ENCODE measurements at regions not wholly inside any gene's neighbourhood (a gene's known extent, or its start where the extent isn't known, plus 50 kb on each side); places are given as distances from the start of the nearest gene placed in this dataset.

- H3K4me3 ChIP-seq (ENCODE audit: low read depth, low read length) = no peak overlapping the region
- no peaks in the 10 kb centered on the region for H3K36me3 ChIP-seq
- H3K27ac ChIP-seq = no peak overlapping the region
- peaks cover 12% of the 10 kb centered on the region for H3K9me3 ChIP-seq (ENCODE audit: severe bottlenecking)
- no peak for DNase-seq
- no peak for TF ChIP-seq CTCF (IDR thresholded peaks at IDR 0.05; ENCODE audit: low read depth, low read length)
- no peaks in the 10 kb centered on the region for H3K27me3 ChIP-seq (ENCODE audit: insufficient read depth, low read depth, severe bottlenecking)
These were observed 697.9 kb upstream of the FANCL start for GRCh38 chr2:58938988-58939387.

- Histone ChIP-seq H3K27ac (no peak overlapping the region), H3K27me3 (ENCODE audit: insufficient read depth, low read depth, severe bottlenecking) (no peaks in the 10 kb centered on the region), H3K4me3 (ENCODE audit: low read depth, low read length) (no peak overlapping the region), H3K36me3 (no peaks in the 10 kb centered on the region), H3K9me3 (ENCODE audit: severe bottlenecking) (no peaks in the 10 kb centered on the region)
- no peak for TF ChIP-seq CTCF (IDR thresholded peaks at IDR 0.05; ENCODE audit: low read depth, low read length)
- no peak for DNase-seq
These were observed 691.7 kb upstream of the FANCL start for GRCh38 chr2:58932801-58933200.

GRCh38 chr2:58930537-58930936 lies 689.4 kb upstream of the FANCL start:
- H3K27me3 ChIP-seq (ENCODE audit: insufficient read depth, low read depth, severe bottlenecking) = no peaks in the 10 kb centered on the region
- DNase-seq = no peak
- H3K27ac ChIP-seq = no peak overlapping the region
- no peak for TF ChIP-seq CTCF (IDR thresholded peaks at IDR 0.05; ENCODE audit: low read depth, low read length)
- no peaks in the 10 kb centered on the region for H3K36me3 ChIP-seq
- no peak overlapping the region for H3K4me3 ChIP-seq (ENCODE audit: low read depth, low read length)
- H3K9me3 ChIP-seq (ENCODE audit: severe bottlenecking) = no peaks in the 10 kb centered on the region

DNA sequence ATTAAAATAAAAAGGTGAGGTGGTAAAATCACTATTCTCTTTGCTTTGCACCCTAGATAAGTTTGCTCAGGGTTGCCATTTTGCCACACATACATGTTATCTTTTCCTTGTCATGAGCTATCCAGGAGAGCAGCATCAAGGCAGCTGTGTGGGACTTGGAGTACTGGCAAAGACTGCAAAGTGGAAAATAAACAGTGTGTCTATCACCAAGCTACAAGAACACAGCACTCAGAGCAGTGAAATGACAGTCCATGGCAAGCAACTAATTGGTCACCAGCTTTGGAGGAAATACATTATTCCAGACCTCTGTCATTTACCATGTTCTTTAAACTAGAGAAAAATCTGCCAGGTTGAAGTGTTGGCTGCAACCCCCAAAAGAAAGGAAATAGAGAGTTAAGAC lies 687.8 kb upstream of the FANCL start:
- H3K4me3 ChIP-seq (ENCODE audit: low read depth, low read length) = no peak overlapping the region
- DNase-seq = no peak
- no peaks in the 10 kb centered on the region for H3K36me3 ChIP-seq
- no peak overlapping the region for H3K27ac ChIP-seq
- H3K27me3 ChIP-seq (ENCODE audit: insufficient read depth, low read depth, severe bottlenecking) = no peaks in the 10 kb centered on the region
- no peaks in the 10 kb centered on the region for H3K9me3 ChIP-seq (ENCODE audit: severe bottlenecking)
- no peak for TF ChIP-seq CTCF (IDR thresholded peaks at IDR 0.05; ENCODE audit: low read depth, low read length)

DNA sequence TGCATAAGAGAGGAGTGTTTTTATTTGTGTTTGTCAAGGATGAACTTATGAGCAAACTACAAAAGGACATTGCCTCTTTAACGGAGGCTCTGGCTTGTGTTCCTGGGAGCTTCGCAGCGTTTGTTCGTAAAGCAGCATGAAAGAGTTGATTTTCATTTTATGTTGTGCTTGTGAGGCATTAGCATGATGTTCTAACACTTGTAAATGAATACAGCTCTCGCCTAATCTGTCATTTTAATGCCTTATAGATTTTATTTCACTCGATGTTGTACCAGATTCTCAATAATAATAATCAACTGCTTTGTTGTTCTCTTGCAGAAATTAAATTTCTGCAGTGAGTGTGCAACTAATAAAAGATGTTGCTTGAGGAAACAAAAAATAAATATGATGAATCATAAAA lies 687.3 kb upstream of the FANCL start:
- H3K36me3 ChIP-seq = no peaks in the 10 kb centered on the region
- no peaks in the 10 kb centered on the region for H3K27me3 ChIP-seq (ENCODE audit: insufficient read depth, low read depth, severe bottlenecking)
- no peak for TF ChIP-seq CTCF (IDR thresholded peaks at IDR 0.05; ENCODE audit: low read depth, low read length)
- no peak overlapping the region for H3K27ac ChIP-seq
- DNase-seq = no peak
- H3K4me3 ChIP-seq (ENCODE audit: low read depth, low read length) = no peak overlapping the region
- no peaks in the 10 kb centered on the region for H3K9me3 ChIP-seq (ENCODE audit: severe bottlenecking)

- Histone ChIP-seq H3K4me3 (ENCODE audit: low read depth, low read length) (no peak overlapping the region), H3K36me3 (no peaks in the 10 kb centered on the region), H3K9me3 (ENCODE audit: severe bottlenecking) (no peaks in the 10 kb centered on the region), H3K27ac (no peak overlapping the region), H3K27me3 (ENCODE audit: insufficient read depth, low read depth, severe bottlenecking) (no peaks in the 10 kb centered on the region)
- TF ChIP-seq CTCF (IDR thresholded peaks at IDR 0.05; ENCODE audit: low read depth, low read length) = no peak
- no peak for DNase-seq
These were observed 685.0 kb upstream of the FANCL start for GRCh38 chr2:58926112-58926511.

Data from WERI-Rb-1 (cell line).